Hepatocyte (in vitro differentiated cells): ENCODE measurements at regions not wholly inside any gene's neighbourhood (a gene's known extent, or its start where the extent isn't known, plus 50 kb on each side); places are given as distances from the start of the nearest gene placed in this dataset.
"Not testable (repeated sequence)": the region's sequence is repeated elsewhere in the genome, so short reads cannot be mapped to it uniquely, and the experiment has no call there.

Experiments
- DNase-seq: peaks from one replicate; pipeline ENCODE4 v3.0.0-alpha.2; 2016; ENCODE audit warnings: low spot score
- H2AFZ ChIP-seq: fragments of 200-600 bp; sonication (generic); 2 replicates; pipeline ENCODE4 v1.6.0; 2016; ENCODE audit warnings: antibody characterized with exemption, mild to moderate bottlenecking
- H3K27ac ChIP-seq: fragments of 200-600 bp; sonication (generic); 2 replicates; pipeline ENCODE4 v1.5.1; 2016; ENCODE audit warnings: mild to moderate bottlenecking
- H3K27me3 ChIP-seq: fragments of 200-600 bp; sonication (generic); 2 replicates; pipeline ENCODE4 v1.6.1; 2016
- H3K36me3 ChIP-seq: fragments of 200-600 bp; sonication (generic); replicated peaks from 2 replicates; pipeline ENCODE4 v1.5.1; 2016; ENCODE audit warnings: low read depth; ENCODE audit not compliant: insufficient read depth
- H3K4me1 ChIP-seq: fragments of 200-600 bp; sonication (generic); 2 replicates; pipeline ENCODE4 v1.5.1; 2016; ENCODE audit warnings: mild to moderate bottlenecking, moderate library complexity; ENCODE audit not compliant: insufficient read depth
- H3K4me2 ChIP-seq: fragments of 200-600 bp; sonication (generic); 2 replicates; pipeline ENCODE4 v1.6.0; 2016
- H3K4me3 ChIP-seq: fragments of 200-600 bp; sonication (generic); 2 replicates; pipeline ENCODE4 v1.5.1; 2016; ENCODE audit warnings: mild to moderate bottlenecking
- H3K79me2 ChIP-seq: fragments of 200-600 bp; sonication (generic); 2 replicates; pipeline ENCODE4 v1.6.0; 2017; ENCODE audit warnings: mild to moderate bottlenecking
- H3K9me2 ChIP-seq: fragments of 200-600 bp; sonication (generic); replicated peaks from 2 replicates; pipeline ENCODE4 v1.6.0; 2017; ENCODE audit warnings: mild to moderate bottlenecking; ENCODE audit not compliant: insufficient read depth
- H3K9me3 ChIP-seq: fragments of 200-600 bp; sonication (generic); 2 replicates; pipeline ENCODE4 v1.5.1; 2016; ENCODE audit warnings: low read depth, mild to moderate bottlenecking
- H4K20me1 ChIP-seq: fragments of 200-600 bp; sonication (generic); 2 replicates; pipeline ENCODE4 v1.6.0; 2016; ENCODE audit warnings: mild to moderate bottlenecking; ENCODE audit not compliant: insufficient read depth, poor library complexity, severe bottlenecking
- CTCF ChIP-seq: fragments of 200-600 bp; sonication (generic); IDR thresholded peaks from 2 replicates; pipeline ENCODE4 v1.5.1; 2016; ENCODE audit warnings: antibody characterized with exemption, mild to moderate bottlenecking; ENCODE audit not compliant: poor library complexity
- EZH2 ChIP-seq: fragments of 200-600 bp; sonication (generic); IDR thresholded peaks from 2 replicates; pipeline ENCODE4 v1.6.1; 2016; ENCODE audit warnings: antibody characterized with exemption, mild to moderate bottlenecking, borderline replicate concordance
- EZH2phosphoT487 ChIP-seq: fragments of 200-600 bp; sonication (generic); IDR thresholded peaks from one replicate; pipeline ENCODE4 v1.6.1; 2018; ENCODE audit warnings: antibody characterized with exemption, mild to moderate bottlenecking, low read depth, moderate library complexity; ENCODE audit not compliant: unreplicated experiment, severe bottlenecking
- WGBS: methylation state at CpG from one replicate; pipeline ENCODE4 v1.1.6; 2016; ENCODE audit warnings: low lambda C conversion rate; ENCODE audit errors: missing lambda C conversion rate; 5-methylcytosine and 5-hydroxymethylcytosine counted together

GRCh38 chr19:27962264-27962663, 1250.7 kb downstream of the UQCRFS1 start:
- Histone ChIP-seq H4K20me1 (no peaks in the 10 kb centered on the region), H2AFZ (no peak overlapping the region), H3K79me2 (no peaks in the 10 kb centered on the region), H3K36me3 (no peaks in the 10 kb centered on the region), H3K4me1 (no peaks in the 10 kb centered on the region), H3K4me3 (no peak overlapping the region), H3K27me3 (no peaks in the 10 kb centered on the region), H3K4me2 (no peak overlapping the region), H3K27ac (no peak overlapping the region), H3K9me2 (no peaks in the 10 kb centered on the region), H3K9me3 (no peaks in the 10 kb centered on the region)
- 76% methylated on average over 3 of the region's 3 CpGs for WGBS
- TF ChIP-seq EZH2 (no peak), EZH2phosphoT487 (no peak), CTCF (no peak)
- no peak for DNase-seq

DNA sequence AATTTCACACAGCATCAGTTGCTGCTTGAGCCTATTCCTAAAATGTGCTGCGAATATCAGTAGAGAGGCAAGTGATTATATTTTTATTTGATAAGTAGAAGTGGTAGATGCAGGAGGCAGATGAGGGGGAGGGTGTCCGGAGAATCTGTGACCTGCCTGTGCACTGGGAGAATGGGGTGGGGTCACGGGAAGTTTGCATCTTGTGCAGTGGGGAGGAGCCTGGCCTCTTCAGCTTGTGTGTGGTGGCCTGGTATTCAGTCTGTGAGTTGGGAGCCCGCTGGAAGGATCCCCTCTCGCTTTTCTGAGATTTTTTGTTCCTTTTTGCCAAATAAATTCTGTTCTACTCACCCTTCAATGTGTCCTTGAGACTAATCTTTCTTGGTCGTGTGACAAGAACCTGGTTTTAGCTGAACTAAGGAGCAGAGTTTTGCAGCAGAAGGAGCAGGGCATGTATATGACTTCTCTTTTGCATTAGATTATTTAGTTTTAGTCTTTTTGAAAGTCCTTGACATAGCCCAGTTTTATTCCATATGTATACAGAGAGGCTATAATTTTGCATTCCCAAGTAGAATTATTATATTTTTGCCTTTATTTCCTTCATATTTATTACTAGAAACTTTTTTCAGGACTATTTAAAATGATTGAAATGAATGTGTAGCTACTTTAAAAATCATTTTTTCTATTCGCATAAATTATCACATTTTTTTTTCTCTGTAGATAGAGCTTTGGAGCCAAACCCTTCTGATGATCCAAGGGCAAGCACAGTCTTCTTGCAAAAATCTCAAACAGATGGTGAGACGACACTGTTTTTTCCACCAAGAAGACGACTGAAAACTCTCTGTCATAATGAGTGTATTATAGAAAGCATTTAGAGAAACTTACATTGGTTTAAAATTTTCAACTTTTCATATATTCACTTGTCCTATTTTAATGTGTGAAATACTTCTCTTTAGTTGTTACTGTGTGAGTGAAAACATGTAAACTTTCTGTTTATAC, 1257.2 kb downstream of the UQCRFS1 start:
- Histone ChIP-seq H2AFZ (no peak overlapping the region), H3K4me2 (no peak overlapping the region), H3K4me3 (no peak overlapping the region), H3K79me2 (no peaks in the 10 kb centered on the region), H4K20me1 (no peaks in the 10 kb centered on the region), H3K27me3 (no peaks in the 10 kb centered on the region), H3K9me3 (no peaks in the 10 kb centered on the region), H3K9me2 (no peaks in the 10 kb centered on the region), H3K36me3 (no peaks in the 10 kb centered on the region), H3K4me1 (no peaks in the 10 kb centered on the region), H3K27ac (no peak overlapping the region)
- WGBS, result 56% methylated on average over 9 of the region's 9 CpGs
- DNase-seq, result no peak
- TF ChIP-seq CTCF (no peak), EZH2 (no peak), EZH2phosphoT487 (no peak)

DNA sequence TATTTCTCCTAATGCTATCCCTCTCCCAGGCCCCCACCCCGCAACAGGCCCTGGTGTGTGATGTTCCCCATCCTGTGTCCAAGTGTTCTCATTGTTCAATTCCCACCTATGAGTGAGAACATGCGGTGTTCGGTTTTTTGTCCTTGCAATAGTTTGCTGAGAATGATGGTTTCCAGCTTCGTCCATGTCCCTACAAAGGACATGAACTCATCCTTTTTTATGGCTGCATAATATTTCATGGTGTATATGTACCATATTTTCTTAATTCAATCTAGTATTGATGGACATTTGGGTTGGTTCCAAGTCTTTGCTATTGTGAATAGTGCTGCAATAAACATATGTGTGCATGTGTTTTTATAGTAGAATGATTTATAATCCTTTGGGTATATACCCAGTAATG, 1270.3 kb downstream of the UQCRFS1 start:
- H3K27me3 ChIP-seq, H2AFZ ChIP-seq, DNase-seq, H3K4me3 ChIP-seq, H3K79me2 ChIP-seq, H3K4me2 ChIP-seq, H3K9me2 ChIP-seq, H3K9me3 ChIP-seq, H3K4me1 ChIP-seq, H4K20me1 ChIP-seq, H3K27ac ChIP-seq, H3K36me3 ChIP-seq: not testable (repeated sequence)
- WGBS, result 76% methylated on average over 4 of the region's 4 CpGs

DNA sequence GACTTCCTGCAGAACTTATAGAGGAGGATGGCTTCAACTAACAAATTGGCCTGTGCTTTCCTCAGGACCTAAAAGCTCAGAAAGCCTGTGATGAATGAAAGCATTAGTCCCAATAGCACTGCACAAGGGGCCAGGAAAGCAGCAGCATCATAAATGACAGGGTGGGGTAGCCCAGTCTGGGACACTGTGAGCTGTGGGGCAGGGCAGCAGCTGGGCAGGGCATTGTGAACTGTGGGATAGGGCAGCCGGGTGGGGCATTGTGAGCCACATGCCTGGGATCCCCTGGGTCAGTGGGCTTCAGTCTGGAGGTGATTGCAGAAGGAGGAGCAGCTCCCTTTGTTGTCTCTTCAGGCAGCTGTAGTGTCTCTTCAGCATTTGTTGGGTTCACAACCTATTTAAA, 1276.8 kb downstream of the UQCRFS1 start:
- no peaks in the 10 kb centered on the region for H3K9me3 ChIP-seq
- no peak overlapping the region for H3K27ac ChIP-seq
- WGBS, result 67% methylated on average over 1 of the region's 1 CpG
- H3K4me3 ChIP-seq, result no peak overlapping the region
- no peaks in the 10 kb centered on the region for H4K20me1 ChIP-seq
- no peak overlapping the region for H3K4me2 ChIP-seq
- no peaks in the 10 kb centered on the region for H3K27me3 ChIP-seq
- no peaks in the 10 kb centered on the region for H3K79me2 ChIP-seq
- no peaks in the 10 kb centered on the region for H3K4me1 ChIP-seq
- no peak overlapping the region for H2AFZ ChIP-seq
- H3K36me3 ChIP-seq, result no peaks in the 10 kb centered on the region
- TF ChIP-seq CTCF, result no peak
- no peak for TF ChIP-seq EZH2
- no peak for TF ChIP-seq EZH2phosphoT487
- H3K9me2 ChIP-seq, result no peaks in the 10 kb centered on the region
- no peak for DNase-seq
